Fibroblast of skin of back (primary cell): ENCODE measurements at regions not wholly inside any gene's neighbourhood (a gene's known extent, or its start where the extent isn't known, plus 50 kb on each side); places are given as distances from the start of the nearest gene placed in this dataset.
A peak's percentile ranks its signal among the peaks of the same experiment; 100 is the strongest.

Experiments
- DNase-seq: peaks from one replicate; pipeline ENCODE4 v3.0.0-alpha.2; 2013

- peak; percentile 27 for DNase-seq
Measured at GRCh38 chr1:55854911-55855310, 639.7 kb upstream of the USP24 start.

DNA sequence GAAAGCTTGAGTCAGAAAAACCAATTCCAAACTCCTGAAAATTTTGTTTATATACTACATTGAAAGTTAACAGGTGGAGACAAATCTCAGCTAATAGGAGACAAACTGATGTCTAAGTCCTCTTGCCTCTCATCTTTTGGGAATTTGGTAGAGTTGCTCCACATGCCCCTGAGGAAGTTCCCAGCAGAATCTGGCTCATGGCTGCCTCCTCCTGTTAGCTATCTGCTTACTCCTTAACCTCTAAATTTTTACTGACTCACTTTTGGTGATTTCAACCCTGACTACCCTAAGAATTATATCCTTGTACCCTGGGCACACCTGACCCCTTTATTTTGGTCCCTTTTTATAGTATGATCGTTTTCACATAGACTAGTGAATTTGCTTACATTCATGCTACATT, 633.7 kb upstream of the USP24 start:
- peak; percentile 44 for DNase-seq

GRCh38 chr1:55846051-55846450, 630.9 kb upstream of the USP24 start:
- DNase-seq: no peak

- DNase-seq: no peak
Measured at GRCh38 chr1:55844322-55844721, 629.2 kb upstream of the USP24 start.

DNA sequence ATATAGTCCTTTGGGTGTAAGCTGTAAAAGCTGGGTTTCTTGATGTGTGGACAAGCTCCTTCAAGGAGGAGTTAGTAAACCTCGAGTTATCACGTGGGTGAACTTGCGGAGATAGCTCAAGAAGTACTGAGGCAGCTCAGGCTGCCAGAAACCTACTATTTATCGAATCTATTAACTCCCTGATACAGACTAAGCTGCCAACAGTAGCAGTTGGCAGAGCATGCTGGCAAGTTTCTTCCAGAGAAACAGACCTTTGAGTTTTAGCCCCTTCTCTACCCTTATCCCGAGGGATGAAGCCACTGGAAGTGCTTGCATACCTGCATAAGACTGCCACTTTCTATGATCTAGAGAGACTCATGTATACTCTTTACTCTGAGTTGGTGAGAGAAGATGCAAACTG, 624.5 kb upstream of the USP24 start:
- DNase-seq: no peak

GRCh38 chr1:55839221-55839620, 624.1 kb upstream of the USP24 start:
- no peak for DNase-seq

GRCh38 chr1:55836086-55836485, 620.9 kb upstream of the USP24 start:
- DNase-seq: no peak

DNA sequence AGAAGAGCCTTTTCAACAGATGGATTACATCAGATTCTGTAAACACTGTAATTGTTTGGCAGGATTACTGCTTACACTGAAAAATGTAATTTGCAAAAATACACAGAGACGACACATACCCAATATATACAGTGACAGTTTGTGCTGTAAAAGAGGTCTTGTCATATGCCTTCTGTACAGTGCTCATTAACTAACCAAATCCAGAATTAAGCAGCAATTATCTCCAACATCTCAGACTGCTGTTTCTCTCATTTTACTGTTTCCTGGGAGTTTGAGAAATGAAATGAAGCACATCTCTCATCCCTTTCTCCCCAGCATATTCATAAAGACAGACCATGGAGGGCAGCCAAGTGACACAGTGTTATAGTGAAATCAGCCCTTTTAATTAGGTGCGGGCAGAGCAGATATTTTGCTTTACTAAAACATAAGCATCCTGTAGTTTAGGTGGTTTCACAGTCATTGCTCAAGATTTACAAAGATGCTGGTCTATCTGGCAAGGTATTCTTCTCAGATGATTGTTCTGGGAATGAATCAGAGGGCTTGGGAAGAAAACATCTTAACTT, 618.4 kb upstream of the USP24 start:
- DNase-seq: peak; percentile 60

DNA sequence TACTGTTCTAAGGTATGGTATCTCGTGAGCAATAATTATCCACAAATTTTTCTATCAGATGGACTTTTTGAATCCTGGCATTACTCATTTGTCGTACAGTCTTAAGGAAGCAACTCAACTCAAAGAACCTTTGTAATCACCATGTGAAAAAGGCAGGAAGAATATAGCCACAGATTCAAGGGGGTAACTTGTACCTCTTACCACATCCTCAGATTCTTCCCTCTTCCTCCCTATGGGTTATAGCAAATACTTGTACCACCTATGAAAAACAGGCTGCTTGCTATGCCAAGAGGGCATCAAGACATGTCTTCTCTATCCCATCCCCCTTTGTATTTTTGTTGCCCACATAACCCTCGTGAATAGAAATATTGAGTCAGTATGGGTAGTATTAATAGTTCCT, 616.6 kb upstream of the USP24 start:
- DNase-seq: no peak

- DNase-seq: no peak
Measured at GRCh38 chr1:55828044-55828443, 612.9 kb upstream of the USP24 start.

DNA sequence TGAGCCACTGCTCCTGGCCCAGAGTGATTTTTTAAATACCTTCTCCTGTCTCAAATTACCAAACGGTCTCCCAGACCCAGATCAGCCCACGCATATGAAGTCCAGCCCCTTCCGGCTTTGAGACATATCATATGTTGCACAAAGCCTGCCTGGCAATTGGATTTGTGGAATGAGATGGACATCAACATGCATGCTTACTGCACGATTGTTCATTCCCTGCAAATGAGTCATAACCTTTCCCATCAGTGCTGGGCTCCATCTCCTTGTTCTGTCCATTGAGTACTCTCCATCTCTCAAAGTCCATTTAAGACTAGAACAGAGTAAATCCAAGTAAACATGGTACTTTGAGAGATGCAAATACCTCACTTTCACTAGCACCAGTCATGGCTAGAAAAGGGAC, 612.2 kb upstream of the USP24 start:
- peak; percentile 94 for DNase-seq

DNA sequence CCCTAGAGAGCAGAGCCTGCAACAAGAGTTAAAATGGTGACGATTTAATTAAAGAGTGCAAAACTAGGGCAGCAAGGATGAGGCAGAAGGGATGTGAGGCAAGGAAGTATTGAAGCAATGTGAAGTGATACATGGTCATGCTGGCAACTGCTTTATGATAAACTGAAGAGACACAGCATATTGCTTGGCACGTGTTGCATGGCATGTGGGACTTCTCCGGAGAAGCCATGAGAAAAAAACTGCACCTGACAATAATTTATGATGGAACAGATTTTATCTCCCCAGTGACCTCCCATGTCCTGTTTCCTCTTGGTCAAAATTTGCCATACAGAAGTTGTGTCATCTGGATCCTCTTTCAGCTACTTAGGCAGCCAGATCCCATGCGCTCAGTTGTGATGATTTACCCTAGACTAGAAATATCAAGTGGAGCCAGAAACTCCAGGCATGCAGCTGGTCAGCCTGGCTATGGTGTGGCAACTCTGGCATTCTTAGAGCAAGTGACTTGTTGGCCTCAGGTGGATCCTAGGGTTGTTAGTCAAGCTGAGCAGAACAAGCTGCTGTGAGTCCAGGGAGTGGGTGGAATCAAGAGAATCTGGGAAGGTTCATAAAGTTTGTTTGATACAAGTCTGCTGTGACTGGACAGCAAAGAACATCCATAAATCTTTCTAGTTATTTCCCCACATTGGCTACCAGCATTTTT, 611.4 kb upstream of the USP24 start:
- DNase-seq: no peak

DNA sequence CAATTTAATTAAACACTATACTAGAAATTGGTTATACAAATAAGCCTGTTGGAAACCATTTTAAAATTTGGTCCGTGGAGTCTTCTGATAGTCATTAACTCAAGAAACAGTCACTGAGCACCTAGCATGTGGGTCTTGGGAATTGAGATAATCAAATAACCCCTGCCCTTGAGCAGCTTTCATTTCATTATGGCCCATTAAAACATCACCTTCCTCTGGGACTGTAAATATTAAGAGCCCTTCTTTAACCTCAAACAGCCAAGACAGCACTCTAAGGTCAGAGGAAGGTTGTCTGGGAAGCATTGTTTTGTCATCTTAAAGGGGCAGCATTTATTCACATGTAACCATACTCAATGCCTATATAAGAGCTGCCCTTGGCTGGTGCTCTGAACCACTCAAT, 610.3 kb upstream of the USP24 start:
- no peak for DNase-seq

DNA sequence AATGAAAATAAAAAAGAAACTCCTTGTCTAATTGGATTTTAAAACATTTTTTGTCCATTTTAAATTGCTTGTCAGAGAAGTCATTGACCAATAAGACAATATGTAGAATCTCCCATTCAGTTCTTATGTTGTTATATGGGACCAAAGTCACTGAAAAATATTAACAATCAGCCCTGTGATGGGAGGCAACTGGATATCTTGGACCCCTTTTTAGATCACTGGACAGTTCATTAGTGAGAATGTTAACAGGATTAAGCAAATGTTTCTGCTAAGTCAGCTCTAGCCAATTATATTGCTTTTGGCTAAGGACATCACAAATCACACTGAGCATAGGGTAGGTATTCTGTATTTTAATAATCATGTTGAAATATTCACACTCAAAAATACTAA, 609.1 kb upstream of the USP24 start:
- no peak for DNase-seq

DNA sequence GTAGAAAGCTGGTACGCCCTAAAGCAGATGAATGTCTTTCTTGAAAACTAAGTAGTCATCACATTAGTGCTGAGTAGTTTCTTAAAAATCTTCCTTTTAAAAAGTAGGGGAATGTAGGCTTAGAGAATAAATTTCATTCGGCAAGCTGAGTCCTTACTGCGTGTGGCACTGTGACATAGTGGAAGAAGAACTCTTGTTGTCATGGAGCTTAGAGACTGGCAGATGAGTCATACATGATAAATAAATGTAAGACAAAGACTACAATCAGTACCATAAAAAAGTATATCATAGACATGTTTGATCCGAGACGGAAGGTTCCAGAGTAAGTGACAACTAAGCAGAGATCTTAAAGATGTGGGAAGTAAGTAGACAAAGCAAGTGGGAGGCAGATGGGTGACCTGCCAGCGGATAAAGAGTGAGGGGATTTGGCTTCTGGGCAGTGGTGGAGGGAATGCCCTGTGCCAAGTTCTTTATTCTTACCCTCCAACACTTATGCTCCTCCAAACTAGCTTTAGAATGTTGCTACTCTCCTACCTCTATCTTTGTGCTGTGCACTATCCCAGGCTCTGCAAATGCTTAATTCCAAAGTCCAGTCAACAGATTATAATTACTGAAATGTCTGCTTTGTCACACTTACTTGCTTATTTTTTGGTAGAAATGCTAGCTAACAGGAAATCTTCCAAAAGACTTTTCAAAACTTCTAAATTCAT, 608.5 kb upstream of the USP24 start:
- peak; percentile 85 for DNase-seq

DNA sequence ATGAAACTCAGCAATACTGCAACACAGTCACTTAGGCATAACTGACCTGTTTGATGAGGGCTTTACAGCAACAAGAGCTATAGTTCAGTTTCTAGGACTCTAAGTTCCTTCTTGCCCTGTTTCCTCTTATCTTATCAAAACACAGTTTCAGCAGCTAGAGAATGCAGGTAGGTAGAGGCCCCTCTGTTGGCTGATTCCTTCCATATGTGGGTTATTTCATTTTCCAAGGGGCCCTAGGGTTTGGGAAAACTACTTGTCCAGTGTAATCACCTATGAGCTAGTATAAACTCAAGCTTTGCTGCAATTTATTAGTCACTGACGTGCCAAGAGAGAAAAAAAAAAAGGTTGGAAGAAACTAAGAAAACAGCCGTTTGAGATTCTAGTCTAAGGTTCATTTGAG, 607.7 kb upstream of the USP24 start:
- no peak for DNase-seq

- DNase-seq: no peak
Measured at GRCh38 chr1:55821234-55821633, 606.1 kb upstream of the USP24 start.

DNA sequence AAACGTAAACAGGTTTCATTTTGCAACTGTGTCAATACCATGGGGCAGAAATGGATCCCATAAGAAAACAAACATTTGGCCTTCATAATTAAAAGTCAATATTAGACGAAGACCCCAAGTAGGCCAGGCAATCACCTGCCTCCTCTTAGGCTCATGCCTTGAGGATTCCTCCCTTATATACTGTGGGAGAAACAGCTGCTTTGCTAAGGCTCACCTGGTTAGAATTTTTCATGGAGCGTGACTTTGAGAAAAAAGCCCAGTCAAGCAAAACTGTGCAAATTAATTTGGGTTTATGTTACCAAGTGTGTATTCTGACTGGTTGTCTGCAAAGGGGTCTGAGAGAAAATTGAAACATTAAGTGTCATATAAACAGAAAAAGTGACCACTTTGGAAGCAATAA, 605.3 kb upstream of the USP24 start:
- no peak for DNase-seq

DNA sequence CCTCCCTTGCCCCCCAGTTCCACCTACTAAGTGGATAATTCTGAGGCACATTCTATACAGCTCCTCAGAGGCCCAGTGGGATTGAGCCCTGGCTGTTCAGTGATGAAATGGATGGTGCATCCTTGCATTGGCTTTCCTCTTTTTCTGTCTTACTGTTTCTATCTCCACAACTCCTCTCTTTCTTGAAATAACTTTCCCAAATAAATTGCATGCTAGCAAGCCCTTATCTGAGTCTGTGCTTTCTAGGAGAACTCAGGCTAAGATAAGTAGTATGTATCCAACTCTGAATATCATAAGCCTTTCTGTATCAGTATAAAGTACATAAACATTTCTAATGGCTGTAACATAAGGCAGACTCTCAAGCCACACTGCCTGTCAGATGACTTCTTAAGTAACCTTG, 603.8 kb upstream of the USP24 start:
- DNase-seq: no peak

DNA sequence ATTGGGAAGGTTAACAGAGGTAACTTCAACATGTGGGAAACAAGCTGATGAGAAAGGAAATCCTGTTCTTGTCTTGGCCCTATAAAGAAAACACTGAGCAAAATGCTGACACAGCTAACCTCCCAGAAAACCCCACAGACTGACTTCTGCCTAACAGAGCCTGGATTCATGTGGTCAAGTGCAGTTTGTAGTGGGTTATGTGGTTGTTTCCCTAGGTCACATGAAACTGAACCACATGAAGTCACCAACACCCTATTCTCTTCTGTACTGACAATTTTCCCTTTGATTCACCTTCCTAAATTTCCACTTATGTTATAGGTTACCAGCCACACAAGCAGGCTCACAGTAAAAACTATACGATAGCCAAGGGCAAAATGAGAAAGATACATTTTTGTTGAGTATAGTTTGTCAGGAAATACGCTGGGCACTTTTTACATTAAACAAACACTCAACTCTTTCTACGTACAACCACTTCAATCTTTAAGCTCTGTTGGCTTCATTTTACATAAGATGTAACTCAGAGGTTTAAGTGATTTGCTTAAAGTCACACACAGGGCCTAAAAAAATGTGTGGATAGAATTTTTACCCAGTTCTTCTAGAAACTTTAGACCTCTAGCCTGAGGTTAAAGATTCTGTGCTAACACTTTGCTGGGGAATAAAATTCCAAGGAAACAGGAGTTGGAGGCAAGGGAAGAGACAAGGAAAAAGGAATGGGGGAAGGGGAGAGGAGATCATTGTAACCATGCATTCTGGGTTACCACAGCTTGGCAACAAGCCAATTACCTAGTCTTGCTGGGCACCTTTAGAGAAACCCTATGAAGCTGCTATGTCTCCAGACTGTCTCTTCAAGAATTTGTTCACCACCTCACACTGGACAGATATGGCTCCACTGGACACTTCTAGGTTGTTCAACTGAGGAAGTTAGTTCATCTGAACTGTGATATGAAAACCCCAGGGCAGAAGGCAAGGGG, 601.6 kb upstream of the USP24 start:
- no peak for DNase-seq

GRCh38 chr1:55815745-55816455, 600.7 kb upstream of the USP24 start:
- DNase-seq: no peak

GRCh38 chr1:55814967-55815366, 599.8 kb upstream of the USP24 start:
- DNase-seq: no peak
